K562 (cell line): ENCODE measurements at regions not wholly inside any gene's neighbourhood (a gene's known extent, or its start where the extent isn't known, plus 50 kb on each side); places are given as distances from the start of the nearest gene placed in this dataset.

Experiments
- ATAC-seq: fragments of 200-7000 bp; cut with Tn5 transposase; 3 replicates; pipeline ENCODE4 v1.9.1; 2020; ENCODE audit warnings: moderate library complexity
- BruUV-seq: library from RNA; stranded (reverse); fragments of 400-500 nt; replicated peaks from 2 replicates; lab custom pipeline; 2021; lab: Mats Ljungman, UMichigan
- CTCF ChIA-PET: fragments of 300-600 bp; formaldehyde crosslinking; extraction: SDS; loops from one replicate; lab custom pipeline; 2021; ENCODE audit warnings: low intra/inter-chr PET ratio; lab: Yijun Ruan, JAX
- POLR2A ChIA-PET: fragments of 300-600, 350-650 bp; sonication (Branson Sonifier 250); formaldehyde crosslinking; extraction: SDS; loops from one replicate; lab custom pipeline; 2021; ENCODE audit warnings: antibody characterized with exemption, inconsistent platforms; lab: Yijun Ruan, JAX
- DNase-seq, 4 experiments: peaks; one replicate each; pipeline versions ENCODE4 v3.0.0 to v3.0.0-alpha.2; 2011 to 2018; ENCODE audit warnings: low spot score in 3 of 4, mixed read lengths in 3 of 4; ENCODE audit errors: extremely low read depth in 1 of 4
- FAIRE-seq: peaks from 2 replicates; lab custom pipeline; 2011; peaks lifted over from hg19 to GRCh38; lab: Jason Lieb, UNC
- H2AFZ ChIP-seq: 2 replicates; pipeline ENCODE4 v1.6.0; 2011; ENCODE audit warnings: low read depth, low read length, control low read depth, inconsistent platforms
- H3K27ac ChIP-seq: fragments of 200-600 bp; 3 replicates; pipeline ENCODE4 v1.8.0; 2011; ENCODE audit warnings: low read depth, mild to moderate bottlenecking, control low read depth, inconsistent platforms, low read length, moderate library complexity, mixed read lengths; ENCODE audit errors: extremely low read depth
- H3K27me3 ChIP-seq, 2 experiments: fragments of 300-600 bp in 1 of 2; 2 replicates in 1 of 2; 3 replicates in 1 of 2; pipeline versions ENCODE4 v1.6.0 to v1.8.0; 2011; ENCODE audit warnings: inconsistent platforms in 2 of 2, low read length in 2 of 2, mild to moderate bottlenecking in 1 of 2, mixed read lengths in 1 of 2, moderate library complexity in 1 of 2; ENCODE audit not compliant: control insufficient read depth in 2 of 2, insufficient read depth in 2 of 2
- H3K36me3 ChIP-seq: fragments of 300-600 bp; 3 replicates; pipeline ENCODE4 v1.8.0; 2011; ENCODE audit warnings: mild to moderate bottlenecking, low read length, inconsistent platforms; ENCODE audit not compliant: control insufficient read depth, insufficient read depth
- H3K4me1 ChIP-seq, 2 experiments: fragments of 200-600 bp in 1 of 2; replicated peaks in 1 of 2; 2 replicates in 1 of 2; 3 replicates in 1 of 2; pipeline versions ENCODE4 v1.5.1 to v1.8.0; 2011; ENCODE audit warnings: inconsistent platforms in 2 of 2, low read length in 2 of 2, mild to moderate bottlenecking in 1 of 2, mixed read lengths in 1 of 2, moderate library complexity in 1 of 2; ENCODE audit not compliant: control insufficient read depth in 2 of 2, insufficient read depth in 2 of 2
- H3K4me2 ChIP-seq: 2 replicates; pipeline ENCODE4 v1.6.1; 2011; ENCODE audit warnings: low read length, control low read depth, inconsistent platforms, mixed read lengths; ENCODE audit not compliant: insufficient read depth
- H3K4me3 ChIP-seq: fragments of 200-600 bp; sonication (generic), shearing (Covaris generic); 2 replicates; pipeline ENCODE4 v1.5.1; 2016; ENCODE audit warnings: control low read depth, inconsistent platforms
- H3K79me2 ChIP-seq: fragments of 200-600 bp; 3 replicates; pipeline ENCODE4 v1.8.0; 2011; ENCODE audit warnings: low read length, inconsistent platforms; ENCODE audit not compliant: control insufficient read depth, insufficient read depth
- H3K9ac ChIP-seq, 2 experiments: 2 replicates each; pipeline versions ENCODE4 v1.6.0 to v1.6.1; 2011; ENCODE audit warnings: low read depth in 2 of 2, low read length in 2 of 2, control low read depth in 1 of 2, inconsistent platforms in 1 of 2, mild to moderate bottlenecking in 1 of 2, mixed read lengths in 1 of 2; ENCODE audit not compliant: insufficient read depth in 1 of 2
- H3K9me1 ChIP-seq: one replicate; pipeline ENCODE4 v1.6.0; 2011; ENCODE audit warnings: inconsistent platforms, mild to moderate bottlenecking, low read length, moderate library complexity; ENCODE audit not compliant: control insufficient read depth, insufficient read depth
- H3K9me3 ChIP-seq: replicated peaks from 2 replicates; pipeline ENCODE4 v1.5.1; 2011; ENCODE audit warnings: low read depth, low read length, inconsistent platforms; ENCODE audit not compliant: control insufficient read depth, insufficient read depth
- H4K20me1 ChIP-seq: replicated peaks from 2 replicates; pipeline ENCODE4 v1.6.1; 2011; ENCODE audit warnings: low read length, inconsistent platforms, mixed read lengths; ENCODE audit not compliant: control insufficient read depth, insufficient read depth
- ADNP ChIP-seq: fragments of 200-800 bp; sonication (Bioruptor generic); IDR thresholded peaks from 2 replicates; pipeline ENCODE4 v1.6.1; 2016; ENCODE audit warnings: missing genetic modification characterization, missing compliant biosample characterization
- BRF1 ChIP-seq: IDR thresholded peaks from 3 replicates; pipeline ENCODE4 v1.6.1; 2011; ENCODE audit warnings: borderline replicate concordance, mild to moderate bottlenecking; ENCODE audit not compliant: insufficient read length; ENCODE audit errors: extremely low read depth
- GTF2A2 ChIP-seq: IDR thresholded peaks from 2 replicates; pipeline ENCODE4 v1.6.1; 2016; ENCODE audit warnings: mild to moderate bottlenecking, missing genetic modification characterization, missing compliant biosample characterization
- HNRNPK ChIP-seq: fragments of 200-400 bp; formaldehyde crosslinking; IDR thresholded peaks from one replicate; pipeline ENCODE4 v1.6.1; 2018; ENCODE audit warnings: mild to moderate bottlenecking, low read depth, low read length; ENCODE audit not compliant: poor library complexity, severe bottlenecking
- HNRNPL ChIP-seq: fragments of 200-400 bp; formaldehyde crosslinking; IDR thresholded peaks from 2 replicates; pipeline ENCODE4 v1.6.1; 2017; ENCODE audit warnings: low read depth, mild to moderate bottlenecking, low read length
- MTA2 ChIP-seq: fragments of 450-650 bp; IDR thresholded peaks from 2 replicates; pipeline ENCODE4 v1.6.1; 2016; ENCODE audit warnings: low read depth
- NCOA4 ChIP-seq: fragments of 450-650 bp; IDR thresholded peaks from 2 replicates; pipeline ENCODE4 v1.6.1; 2018; ENCODE audit warnings: mild to moderate bottlenecking; ENCODE audit not compliant: partially characterized antibody
- PRMT5 ChIP-seq: sonication (generic); formaldehyde crosslinking; IDR thresholded peaks from 2 replicates; pipeline ENCODE4 v1.5.0; 2020; ENCODE audit warnings: missing genetic modification reagents
- RBM17 ChIP-seq: fragments of 200-400 bp; formaldehyde crosslinking; IDR thresholded peaks from 2 replicates; pipeline ENCODE4 v1.6.1; 2017; ENCODE audit warnings: low read depth, mild to moderate bottlenecking, low read length, borderline replicate concordance
- RFX1 ChIP-seq: fragments of 450-650 bp; IDR thresholded peaks from 2 replicates; pipeline ENCODE4 v1.6.1; 2016; ENCODE audit warnings: mild to moderate bottlenecking, moderate library complexity
- SMARCB1 ChIP-seq: IDR thresholded peaks from 2 replicates; pipeline ENCODE4 v1.6.1; 2011; ENCODE audit warnings: improper control_type of control experiment, low read depth; ENCODE audit not compliant: insufficient read length
- TSHZ1 ChIP-seq: fragments of 250-450 bp; sonication (Bioruptor Pico); IDR thresholded peaks from 2 replicates; pipeline ENCODE4 v1.4.0; 2020; ENCODE audit warnings: mild to moderate bottlenecking, moderate library complexity
- WGBS: fragments of 100-300 bp; shearing (Covaris generic); methylation state at CpG from one replicate; pipeline ENCODE4 v1.1.6; 2016; ENCODE audit warnings: low coverage, mixed read lengths; ENCODE audit not compliant: insufficient coverage; ENCODE audit errors: missing lambda C conversion rate; 5-methylcytosine and 5-hydroxymethylcytosine counted together
- in situ Hi-C: fragments of 300-500 bp; cut with MboI; formaldehyde crosslinking; loops from 4 replicates; pipeline ENCODE4 v1.15.0; 2018; ENCODE audit warnings: inconsistent platforms, mixed read lengths
- intact Hi-C: fragments of 100-400 bp; cut with micrococcal nuclease; formaldehyde crosslinking; loops from 2 replicates; pipeline ENCODE4 v1.14.2; 2022
- TF ChIP-seq, protein P1 (sequence below): IDR thresholded peaks from 2 replicates; pipeline ENCODE4 v1.6.1; 2011; ENCODE audit not compliant: insufficient read length; ENCODE audit errors: extremely low read depth
- TF ChIP-seq, protein P2 (sequence below): fragments of 450-650 bp; IDR thresholded peaks from 2 replicates; pipeline ENCODE4 v1.7.0; 2016; ENCODE audit warnings: borderline replicate concordance
- TF ChIP-seq, protein P3 (sequence below): sonication (generic); formaldehyde crosslinking; IDR thresholded peaks from 2 replicates; pipeline ENCODE4 v1.8.1; 2023; ENCODE audit warnings: mild to moderate bottlenecking, missing genetic modification reagents

DNA sequence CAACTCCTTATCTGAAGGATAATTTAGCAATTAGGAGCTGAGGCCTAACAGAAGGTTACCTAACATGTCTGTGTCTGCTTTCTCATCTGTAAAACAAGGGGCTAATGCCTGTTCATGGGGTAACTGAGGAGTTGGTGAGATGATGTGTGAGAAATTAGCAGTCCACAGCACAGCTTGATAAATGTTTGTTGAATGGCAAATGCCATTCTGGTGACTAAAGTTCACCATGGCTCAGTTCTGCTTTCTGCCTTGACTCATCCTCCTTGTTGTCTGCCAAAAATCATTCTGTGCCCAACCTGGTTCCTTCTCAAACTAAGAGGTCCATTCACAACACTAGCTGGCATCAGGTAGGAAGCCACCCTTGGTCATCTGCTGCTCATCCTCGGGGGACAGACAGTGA lies 552.0 kb upstream of the KLF4 start:
- no peak overlapping the region for H3K27ac ChIP-seq
- TF ChIP-seq RFX1, result no peak
- no peak for TF ChIP-seq HNRNPK
- TF ChIP-seq BRF1, result no peak
- no peak for TF ChIP-seq PRMT5
- TF ChIP-seq ADNP (tag), result no peak
- TF ChIP-seq TSHZ1, result no peak
- TF ChIP-seq RBM17, result no peak
- TF ChIP-seq, protein P1, sequence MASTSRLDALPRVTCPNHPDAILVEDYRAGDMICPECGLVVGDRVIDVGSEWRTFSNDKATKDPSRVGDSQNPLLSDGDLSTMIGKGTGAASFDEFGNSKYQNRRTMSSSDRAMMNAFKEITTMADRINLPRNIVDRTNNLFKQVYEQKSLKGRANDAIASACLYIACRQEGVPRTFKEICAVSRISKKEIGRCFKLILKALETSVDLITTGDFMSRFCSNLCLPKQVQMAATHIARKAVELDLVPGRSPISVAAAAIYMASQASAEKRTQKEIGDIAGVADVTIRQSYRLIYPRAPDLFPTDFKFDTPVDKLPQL, result no peak
- TF ChIP-seq, protein P2, sequence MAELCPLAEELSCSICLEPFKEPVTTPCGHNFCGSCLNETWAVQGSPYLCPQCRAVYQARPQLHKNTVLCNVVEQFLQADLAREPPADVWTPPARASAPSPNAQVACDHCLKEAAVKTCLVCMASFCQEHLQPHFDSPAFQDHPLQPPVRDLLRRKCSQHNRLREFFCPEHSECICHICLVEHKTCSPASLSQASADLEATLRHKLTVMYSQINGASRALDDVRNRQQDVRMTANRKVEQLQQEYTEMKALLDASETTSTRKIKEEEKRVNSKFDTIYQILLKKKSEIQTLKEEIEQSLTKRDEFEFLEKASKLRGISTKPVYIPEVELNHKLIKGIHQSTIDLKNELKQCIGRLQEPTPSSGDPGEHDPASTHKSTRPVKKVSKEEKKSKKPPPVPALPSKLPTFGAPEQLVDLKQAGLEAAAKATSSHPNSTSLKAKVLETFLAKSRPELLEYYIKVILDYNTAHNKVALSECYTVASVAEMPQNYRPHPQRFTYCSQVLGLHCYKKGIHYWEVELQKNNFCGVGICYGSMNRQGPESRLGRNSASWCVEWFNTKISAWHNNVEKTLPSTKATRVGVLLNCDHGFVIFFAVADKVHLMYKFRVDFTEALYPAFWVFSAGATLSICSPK, result no peak
- no peak for TF ChIP-seq SMARCB1
- TF ChIP-seq, protein P3, sequence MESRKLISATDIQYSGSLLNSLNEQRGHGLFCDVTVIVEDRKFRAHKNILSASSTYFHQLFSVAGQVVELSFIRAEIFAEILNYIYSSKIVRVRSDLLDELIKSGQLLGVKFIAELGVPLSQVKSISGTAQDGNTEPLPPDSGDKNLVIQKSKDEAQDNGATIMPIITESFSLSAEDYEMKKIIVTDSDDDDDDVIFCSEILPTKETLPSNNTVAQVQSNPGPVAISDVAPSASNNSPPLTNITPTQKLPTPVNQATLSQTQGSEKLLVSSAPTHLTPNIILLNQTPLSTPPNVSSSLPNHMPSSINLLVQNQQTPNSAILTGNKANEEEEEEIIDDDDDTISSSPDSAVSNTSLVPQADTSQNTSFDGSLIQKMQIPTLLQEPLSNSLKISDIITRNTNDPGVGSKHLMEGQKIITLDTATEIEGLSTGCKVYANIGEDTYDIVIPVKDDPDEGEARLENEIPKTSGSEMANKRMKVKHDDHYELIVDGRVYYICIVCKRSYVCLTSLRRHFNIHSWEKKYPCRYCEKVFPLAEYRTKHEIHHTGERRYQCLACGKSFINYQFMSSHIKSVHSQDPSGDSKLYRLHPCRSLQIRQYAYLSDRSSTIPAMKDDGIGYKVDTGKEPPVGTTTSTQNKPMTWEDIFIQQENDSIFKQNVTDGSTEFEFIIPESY (CRISPR knock-in tag), result no peak
- TF ChIP-seq GTF2A2 (tag), result no peak
- TF ChIP-seq NCOA4, result no peak
- no peak for TF ChIP-seq HNRNPL
- TF ChIP-seq MTA2, result no peak
- intact Hi-C loops, result no loop called here
- H3K9me1 ChIP-seq, result no peaks in the 10 kb centered on the region
- no peak for DNase-seq
- no peak for ATAC-seq
- WGBS, result 33% methylated on average over 1 of the region's 1 CpG
- ChIA-PET CTCF (no interaction called here), POLR2A (interaction anchor here (1.2 kb wide), 1 partner anchor 29 kb away, joined by 3 read pairs; no protein-coding TSS in a partner anchor)
- no peak overlapping the region for H3K9ac ChIP-seq
- peaks cover 0 to 11% of the 10 kb centered on the region in 2 experiments; a peak in 3 of 5 replicates for H3K4me1 ChIP-seq
- H3K9me3 ChIP-seq, result no peaks in the 10 kb centered on the region; the same call in 1 of the 2 replicates
- in situ Hi-C loops, result no loop called here
- no TSS peak for BruUV-seq
- H3K27me3 ChIP-seq, result no peaks in the 10 kb centered on the region
- no peaks in the 10 kb centered on the region for H4K20me1 ChIP-seq
- peak overlapping the region; percentile 4; the same call in 1 of the 2 replicates for H2AFZ ChIP-seq
- H3K79me2 ChIP-seq, result no peaks in the 10 kb centered on the region
- FAIRE-seq, result no peak
- no peak overlapping the region for H3K4me2 ChIP-seq
- no peaks in the 10 kb centered on the region for H3K36me3 ChIP-seq
- no peak overlapping the region for H3K4me3 ChIP-seq
